GM18907 (cell line): ENCODE measurements at regions not wholly inside any gene's neighbourhood (a gene's known extent, or its start where the extent isn't known, plus 50 kb on each side); places are given as distances from the start of the nearest gene placed in this dataset.
"Not testable (repeated sequence)": the region's sequence is repeated elsewhere in the genome, so short reads cannot be mapped to it uniquely, and the experiment has no call there.

Source experiments
- ATAC-seq: cut with Tn5 transposase; IDR thresholded peaks from one replicate; pipeline ENCODE4 v1.9.1; 2021; ENCODE audit warnings: mild to moderate bottlenecking, moderate library complexity; ENCODE audit not compliant: unreplicated experiment

GRCh38 chr4:137405833-137406232 is 126.5 kb downstream of the PCDH18 start:
- not testable (repeated sequence) for ATAC-seq

DNA sequence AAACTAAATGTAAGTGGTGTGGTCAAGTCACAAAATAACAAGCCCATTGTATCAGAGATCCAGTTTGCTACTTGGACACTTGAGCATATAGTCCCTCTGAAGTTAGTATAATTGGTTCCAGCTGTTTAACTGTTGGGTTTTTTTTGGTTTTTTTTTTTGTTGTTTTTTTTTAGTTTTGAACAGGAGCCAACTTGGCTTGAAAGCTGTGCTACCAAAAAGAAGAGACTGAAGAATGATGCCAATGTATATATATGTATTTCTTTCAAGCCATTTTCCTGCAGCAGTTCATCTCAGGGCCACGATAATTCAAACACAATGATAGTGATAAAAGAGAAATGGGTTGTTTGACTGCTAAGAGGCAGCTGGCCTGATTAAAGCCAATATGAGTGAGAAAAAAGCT is 138.3 kb downstream of the PCDH18 start:
- no peak for ATAC-seq

- ATAC-seq: no peak
Observed at GRCh38 chr4:137393044-137393443, 139.2 kb downstream of the PCDH18 start.

DNA sequence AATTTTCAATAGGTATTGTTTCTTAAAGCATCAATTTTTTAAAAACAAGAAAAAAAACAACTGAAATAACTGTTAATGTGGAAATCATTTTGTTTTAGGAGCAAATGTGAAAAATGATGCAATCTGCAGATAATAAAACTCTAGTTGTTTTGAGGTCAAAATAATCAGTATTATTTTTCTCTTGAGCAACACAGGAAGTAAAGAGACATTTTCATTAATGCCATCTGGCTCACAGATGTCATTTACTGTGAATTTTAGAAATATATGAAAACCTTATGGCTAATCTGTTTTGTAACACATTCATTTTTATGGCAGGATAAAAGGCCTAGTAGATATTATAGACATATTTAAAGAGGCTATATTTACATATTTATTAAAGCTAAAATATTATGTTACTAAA is 141.6 kb downstream of the PCDH18 start:
- no peak for ATAC-seq

- no peak for ATAC-seq
Observed at GRCh38 chr4:137389911-137390520, 142.3 kb downstream of the PCDH18 start.

DNA sequence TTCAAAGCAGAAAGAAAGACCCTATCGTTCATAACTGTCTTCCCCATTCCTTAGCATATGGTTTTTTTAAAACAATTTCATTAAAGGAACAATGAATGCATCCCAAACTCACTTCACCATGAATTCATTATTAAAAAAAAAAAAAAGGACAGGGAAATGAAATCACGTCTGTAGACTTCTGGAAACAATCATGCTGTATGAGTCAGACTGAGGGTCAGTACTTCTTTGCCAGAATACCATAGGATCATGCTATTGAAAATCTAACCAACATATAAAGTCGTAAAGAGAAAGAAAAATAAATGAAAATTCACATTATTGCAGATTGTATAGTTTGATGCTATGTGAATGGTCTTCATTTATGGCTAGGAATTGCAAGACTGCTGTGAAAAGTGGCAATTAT is 144.4 kb downstream of the PCDH18 start:
- no peak for ATAC-seq

GRCh38 chr4:137384476-137384875 is 147.8 kb downstream of the PCDH18 start:
- no peak for ATAC-seq

GRCh38 chr4:137378821-137379220 is 153.5 kb downstream of the PCDH18 start:
- ATAC-seq: no peak

- ATAC-seq: no peak
Observed at GRCh38 chr4:137378393-137378792, 153.9 kb downstream of the PCDH18 start.

DNA sequence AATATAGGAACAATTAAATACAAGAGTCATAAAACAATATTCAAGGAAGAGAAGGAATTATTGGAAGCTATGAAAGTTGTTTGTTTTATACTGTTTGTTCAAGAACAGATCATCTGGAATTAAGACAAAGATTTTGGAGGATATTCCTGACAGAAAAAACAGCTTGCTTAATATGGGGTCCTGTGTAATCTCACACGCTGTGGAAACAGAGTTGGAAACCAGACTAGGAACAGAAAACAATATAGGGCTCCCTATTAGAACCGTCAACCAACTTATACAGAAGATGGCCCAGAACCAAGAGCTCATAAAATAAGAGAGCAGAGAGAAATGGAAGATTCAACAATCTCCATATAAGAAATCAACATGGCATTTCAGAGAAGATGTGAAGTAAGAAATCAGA is 156.0 kb downstream of the PCDH18 start:
- ATAC-seq: no peak

- ATAC-seq: no peak
Observed at GRCh38 chr4:137375111-137375850, 157.0 kb downstream of the PCDH18 start.

DNA sequence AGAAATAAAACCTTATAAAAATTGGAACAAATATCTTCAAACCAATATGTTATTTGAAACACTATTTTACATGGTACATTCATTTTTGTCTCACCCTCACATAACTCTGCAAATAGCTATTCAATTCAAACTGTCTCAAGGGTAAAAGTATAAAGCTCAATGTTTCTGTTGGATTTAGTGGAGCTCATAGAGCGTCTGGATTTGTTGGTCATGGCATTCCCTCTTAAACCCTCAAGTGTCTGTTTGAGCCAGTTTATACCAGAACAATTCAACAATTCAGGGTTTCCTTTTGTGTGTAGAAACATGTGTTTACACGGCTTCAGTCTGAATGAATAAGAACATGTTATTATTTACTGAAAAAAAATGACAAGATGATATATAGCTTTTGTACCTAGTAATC is 161.6 kb downstream of the PCDH18 start:
- no peak for ATAC-seq

DNA sequence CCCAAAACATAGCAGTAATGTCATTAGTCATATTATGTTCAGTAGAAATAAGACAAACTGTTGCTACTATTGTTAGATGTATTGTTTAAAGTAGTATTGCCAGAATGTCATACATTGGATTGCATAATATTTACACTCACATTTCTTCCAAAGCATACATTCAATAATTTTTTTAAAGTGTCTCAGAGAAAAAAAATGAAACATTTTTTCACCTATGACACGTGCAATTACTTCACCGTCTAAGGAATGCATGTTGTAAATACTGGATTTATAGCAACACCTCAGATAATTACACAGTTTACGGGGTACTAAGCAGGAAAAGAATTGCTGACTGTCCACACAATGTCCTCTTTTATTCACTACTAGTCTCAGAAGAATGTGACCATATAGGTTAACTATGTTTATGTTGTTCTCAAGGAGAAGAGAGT is 162.1 kb downstream of the PCDH18 start:
- ATAC-seq: no peak

DNA sequence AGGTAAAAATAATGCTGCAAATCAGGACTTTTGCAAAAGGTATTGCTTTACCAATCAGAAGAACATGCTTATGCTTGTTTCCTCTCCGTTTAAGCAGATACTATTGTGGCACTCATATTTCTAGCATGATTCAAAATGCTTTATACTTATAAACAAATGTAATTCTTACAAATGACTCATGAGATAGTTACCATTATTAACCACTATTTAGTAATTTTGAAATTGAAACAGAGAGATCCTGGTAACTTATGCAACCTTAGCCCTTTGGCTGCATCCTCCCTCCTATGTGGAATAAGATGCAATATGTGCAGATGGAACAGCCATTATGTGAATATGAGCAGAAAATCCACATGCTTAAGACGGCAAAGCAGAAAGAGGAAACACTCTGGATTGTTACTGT is 164.7 kb downstream of the PCDH18 start:
- ATAC-seq: no peak

GRCh38 chr4:137363496-137363895 is 168.8 kb downstream of the PCDH18 start:
- no peak for ATAC-seq

- ATAC-seq: no peak
Observed at GRCh38 chr4:137361756-137362470, 170.4 kb downstream of the PCDH18 start.

- no peak for ATAC-seq
Observed at GRCh38 chr4:137360761-137361160, 171.5 kb downstream of the PCDH18 start.

- ATAC-seq: no peak
Observed at GRCh38 chr4:137359691-137360315, 172.5 kb downstream of the PCDH18 start.

GRCh38 chr4:137354562-137354961 is 177.7 kb downstream of the PCDH18 start:
- not testable (repeated sequence) for ATAC-seq

GRCh38 chr4:137347371-137347770 is 184.9 kb downstream of the PCDH18 start:
- ATAC-seq: no peak

DNA sequence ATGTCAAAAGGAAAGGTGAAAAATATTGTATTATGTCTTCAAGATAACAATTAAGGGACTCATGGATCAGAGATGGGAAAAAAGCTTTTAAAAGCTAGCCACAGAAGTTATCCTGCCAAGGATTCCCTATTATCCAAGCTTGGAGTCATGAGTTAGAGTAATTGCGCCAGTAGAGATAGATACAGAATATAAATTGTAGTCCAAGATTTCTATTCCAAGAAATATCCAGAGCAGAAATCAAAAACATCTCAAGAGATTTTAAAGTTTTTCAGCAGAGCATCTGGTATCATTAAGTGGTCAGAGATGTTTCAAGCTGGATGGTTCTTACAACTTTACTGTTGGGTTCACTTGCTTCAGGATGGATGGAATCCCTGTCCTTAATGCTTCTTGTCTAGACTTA is 186.7 kb downstream of the PCDH18 start:
- ATAC-seq: no peak

DNA sequence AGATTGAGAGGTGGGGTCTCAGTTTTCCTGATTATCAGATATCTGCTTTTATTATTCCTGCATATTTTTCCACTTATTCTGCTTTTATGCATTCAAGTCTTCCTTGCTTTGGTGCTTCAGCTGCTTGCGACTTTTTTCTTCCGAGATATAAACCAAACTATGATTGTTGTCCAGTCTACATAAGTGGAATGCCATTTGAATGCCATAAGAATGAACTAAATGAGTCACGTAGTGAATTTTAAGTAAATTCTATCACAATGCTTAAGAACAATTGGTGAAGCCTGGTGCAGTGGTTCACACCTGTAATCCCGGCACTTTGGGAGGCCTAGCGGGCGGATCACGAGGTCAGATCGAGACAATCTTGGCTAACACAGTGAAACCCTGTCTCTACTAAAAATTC is 189.1 kb downstream of the PCDH18 start:
- ATAC-seq: no peak
